LNCaP clone FGC (cell line): ENCODE measurements at regions not wholly inside any gene's neighbourhood (a gene's known extent, or its start where the extent isn't known, plus 50 kb on each side); places are given as distances from the start of the nearest gene placed in this dataset.
"Not testable (repeated sequence)": the region's sequence is repeated elsewhere in the genome, so short reads cannot be mapped to it uniquely, and the experiment has no call there.

Experiments used
- DNase-seq: peaks from one replicate; pipeline ENCODE4 v3.0.0-alpha.2; 2011; ENCODE audit warnings: low read depth
- H3K4me3 ChIP-seq: 2 replicates; pipeline ENCODE4 v1.5.1; 2011; ENCODE audit warnings: mild to moderate bottlenecking, low read depth, low read length, control low read depth
- TF ChIP-seq, protein P1 (sequence below): IDR thresholded peaks from 2 replicates; pipeline ENCODE4 v1.5.1; 2012; ENCODE audit warnings: mild to moderate bottlenecking; ENCODE audit not compliant: control insufficient read depth, insufficient read depth; ENCODE audit errors: extremely low read depth

DNA sequence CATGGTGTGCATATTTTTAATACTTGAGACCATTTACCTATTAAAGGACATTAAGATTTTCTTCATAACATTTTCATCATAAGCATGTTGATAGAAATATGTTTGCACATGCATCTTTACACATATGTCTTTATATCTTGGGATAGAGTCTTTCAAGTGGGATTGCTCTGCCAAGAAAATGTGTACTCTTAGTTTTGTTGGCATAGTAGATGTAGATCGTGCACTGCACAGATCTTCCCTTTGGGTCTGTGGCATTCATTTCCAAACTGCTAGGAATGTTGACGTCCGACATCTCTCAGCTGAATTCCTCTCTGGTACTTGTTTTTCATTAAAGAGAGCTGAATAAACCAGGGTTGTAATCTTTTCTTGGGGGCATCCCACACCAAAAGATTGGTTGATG is 183.2 kb upstream of the RPRM start:
- DNase-seq, result no peak
- no peak overlapping the region for H3K4me3 ChIP-seq
- TF ChIP-seq, protein P1, sequence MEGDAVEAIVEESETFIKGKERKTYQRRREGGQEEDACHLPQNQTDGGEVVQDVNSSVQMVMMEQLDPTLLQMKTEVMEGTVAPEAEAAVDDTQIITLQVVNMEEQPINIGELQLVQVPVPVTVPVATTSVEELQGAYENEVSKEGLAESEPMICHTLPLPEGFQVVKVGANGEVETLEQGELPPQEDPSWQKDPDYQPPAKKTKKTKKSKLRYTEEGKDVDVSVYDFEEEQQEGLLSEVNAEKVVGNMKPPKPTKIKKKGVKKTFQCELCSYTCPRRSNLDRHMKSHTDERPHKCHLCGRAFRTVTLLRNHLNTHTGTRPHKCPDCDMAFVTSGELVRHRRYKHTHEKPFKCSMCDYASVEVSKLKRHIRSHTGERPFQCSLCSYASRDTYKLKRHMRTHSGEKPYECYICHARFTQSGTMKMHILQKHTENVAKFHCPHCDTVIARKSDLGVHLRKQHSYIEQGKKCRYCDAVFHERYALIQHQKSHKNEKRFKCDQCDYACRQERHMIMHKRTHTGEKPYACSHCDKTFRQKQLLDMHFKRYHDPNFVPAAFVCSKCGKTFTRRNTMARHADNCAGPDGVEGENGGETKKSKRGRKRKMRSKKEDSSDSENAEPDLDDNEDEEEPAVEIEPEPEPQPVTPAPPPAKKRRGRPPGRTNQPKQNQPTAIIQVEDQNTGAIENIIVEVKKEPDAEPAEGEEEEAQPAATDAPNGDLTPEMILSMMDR, result no peak

- TF ChIP-seq, protein P1, result no peak
These were observed 184.8 kb upstream of the RPRM start for GRCh38 chr2:153663371-153663770.

DNA sequence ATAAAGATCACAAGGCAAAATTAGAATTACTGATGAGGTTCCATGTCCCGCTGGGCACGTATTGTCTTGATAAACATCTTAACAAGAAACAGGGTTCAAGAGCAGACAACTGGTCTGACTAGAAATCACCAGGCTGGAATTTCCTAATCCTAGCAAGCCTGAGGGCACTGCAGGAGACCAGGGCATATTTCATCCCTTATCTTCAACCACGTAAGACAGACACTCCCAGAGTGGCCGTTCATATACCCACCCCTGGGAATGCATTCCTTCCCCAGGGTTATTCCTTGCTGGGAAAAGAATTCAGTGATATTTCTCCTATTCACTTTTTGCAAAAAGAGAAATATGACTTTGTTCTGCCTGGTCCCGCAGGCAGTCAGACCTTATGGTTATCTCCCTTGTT is 185.4 kb upstream of the RPRM start:
- H3K4me3 ChIP-seq, DNase-seq: not testable (repeated sequence)

More at GRCh38 chr2:153663371-153663770, 184.8 kb upstream of the RPRM start:
- no peak overlapping the region for H3K4me3 ChIP-seq
- DNase-seq, result no peak

GRCh38 chr2:153667475-153667874 is 188.9 kb upstream of the RPRM start:
- DNase-seq, result no peak
- TF ChIP-seq, protein P1, result no peak
- H3K4me3 ChIP-seq, result no peak overlapping the region

- no peak for DNase-seq
- H3K4me3 ChIP-seq, result no peak overlapping the region
- TF ChIP-seq, protein P1, result no peak
These were observed 190.4 kb upstream of the RPRM start for GRCh38 chr2:153668923-153669322.

- DNase-seq, result no peak
- TF ChIP-seq, protein P1, result no peak
These were observed 161.6 kb upstream of the GALNT13 start for GRCh38 chr2:153710128-153710527.

GRCh38 chr2:153715218-153715850 is 156.4 kb upstream of the GALNT13 start:
- no peak for DNase-seq
- no peak overlapping the region for H3K4me3 ChIP-seq
- TF ChIP-seq, protein P1, result no peak

More at GRCh38 chr2:153710128-153710527, 161.6 kb upstream of the GALNT13 start:
- H3K4me3 ChIP-seq, result no peak overlapping the region
